Stimulated activated CD4-positive, alpha-beta T cell treated with anti-CD3 and anti-CD28 coated beads, Interleukin-4, amount 100 ng/mL, for 48 hours (primary cell): ENCODE measurements at regions not wholly inside any gene's neighbourhood (a gene's known extent, or its start where the extent isn't known, plus 50 kb on each side); places are given as distances from the start of the nearest gene placed in this dataset.

Experiments used
- DNase-seq, 2 donors: peaks; one replicate each; pipeline ENCODE4 v3.0.0-alpha.2; 2020; ENCODE audit warnings: low read depth in 2 of 2

DNA sequence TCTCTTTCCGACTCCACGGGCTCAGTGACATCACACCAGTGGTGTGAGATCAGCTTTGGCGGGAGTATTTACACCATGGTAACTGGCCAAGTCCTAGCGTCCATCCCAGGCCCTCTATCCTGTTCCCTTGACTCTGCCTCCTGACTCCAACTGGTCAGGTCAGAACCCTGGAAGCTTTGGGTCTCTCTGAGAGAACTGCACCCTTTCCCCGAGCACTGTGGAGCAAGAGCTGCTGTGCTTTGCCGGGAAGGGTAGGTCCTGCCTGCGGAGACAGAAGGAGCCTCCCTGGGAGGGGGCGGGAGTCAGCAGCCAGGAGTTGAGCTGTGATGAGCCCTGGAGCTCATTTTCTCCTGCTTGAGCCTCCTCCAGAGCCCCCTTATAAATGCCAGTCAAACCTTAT lies 212.1 kb upstream of the TNRC6C start:
- DNase-seq: no peak

DNA sequence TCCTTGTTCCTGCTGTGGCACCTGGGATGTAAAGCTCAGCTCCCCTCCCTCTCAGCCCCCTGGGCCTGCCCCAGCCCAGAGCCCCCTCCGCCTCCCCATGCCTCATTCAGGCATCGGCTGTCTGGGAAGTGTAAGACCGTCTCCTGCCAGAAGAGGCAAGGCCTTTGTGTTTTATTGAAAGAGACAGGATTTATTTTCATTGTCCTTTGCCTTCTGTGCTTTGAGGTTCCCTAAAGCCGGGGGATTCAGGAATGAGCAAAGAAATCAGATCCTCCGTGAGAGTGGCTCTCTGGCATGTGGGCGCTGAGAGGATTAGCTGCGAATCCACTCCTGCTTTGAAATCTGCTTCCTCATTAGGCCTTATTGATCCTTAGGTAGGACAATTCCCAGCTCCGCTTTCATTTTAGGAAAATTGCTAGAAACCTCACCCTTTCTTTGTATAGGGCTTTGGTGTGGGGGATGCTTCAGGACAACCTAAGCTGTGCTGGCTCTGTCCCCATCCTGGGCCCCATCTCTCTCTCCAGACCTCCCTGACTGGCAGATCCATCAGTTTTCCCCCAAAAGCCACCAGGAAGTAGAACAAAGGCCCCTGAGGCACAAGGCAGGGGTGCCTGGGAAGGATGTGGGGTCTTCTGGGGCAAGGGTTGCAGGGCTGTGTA lies 211.5 kb upstream of the TNRC6C start:
- DNase-seq: no peak

DNA sequence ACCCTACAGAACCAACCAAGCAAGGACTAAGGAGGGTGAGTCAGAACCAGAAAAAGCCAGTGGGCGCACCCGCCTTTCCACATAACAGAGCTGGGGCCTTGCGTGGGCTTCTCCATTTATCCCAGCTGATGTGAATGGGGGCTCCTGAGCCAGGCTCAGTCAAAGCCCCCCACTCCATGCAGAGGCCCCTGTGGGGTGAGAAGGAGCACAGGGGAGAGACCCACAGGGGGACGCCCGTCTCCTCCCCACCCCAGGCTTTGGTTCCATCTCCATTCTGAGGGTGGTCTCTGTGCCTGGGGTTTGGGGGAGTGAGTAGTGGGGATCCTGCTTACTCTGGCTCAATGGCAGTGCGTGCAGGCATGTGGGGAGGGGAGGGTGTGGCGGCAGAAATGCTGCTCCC lies 210.1 kb upstream of the TNRC6C start:
- no peak for DNase-seq

DNA sequence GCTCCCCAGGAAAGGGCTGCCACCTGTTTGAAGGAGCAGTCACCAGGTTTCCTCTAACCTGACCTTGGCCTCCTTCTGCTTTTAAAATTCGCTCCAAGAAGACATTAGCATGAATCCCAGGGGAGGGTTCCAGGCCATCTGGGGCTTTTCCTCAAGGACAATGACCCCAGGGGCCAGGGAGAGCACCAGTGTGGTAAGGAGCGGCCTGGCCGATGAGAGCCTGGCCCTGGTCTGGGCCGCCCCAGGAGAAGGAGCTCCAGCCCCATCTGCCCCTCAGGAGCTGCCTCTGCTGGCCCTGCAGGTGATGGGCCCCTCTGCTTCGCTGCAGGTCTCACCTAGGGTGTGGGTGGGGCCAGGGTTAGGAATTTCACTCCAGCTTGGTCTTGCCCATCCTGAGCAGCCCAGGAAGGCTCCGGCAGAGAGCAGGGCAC lies 209.2 kb upstream of the TNRC6C start:
- DNase-seq: no peak

DNA sequence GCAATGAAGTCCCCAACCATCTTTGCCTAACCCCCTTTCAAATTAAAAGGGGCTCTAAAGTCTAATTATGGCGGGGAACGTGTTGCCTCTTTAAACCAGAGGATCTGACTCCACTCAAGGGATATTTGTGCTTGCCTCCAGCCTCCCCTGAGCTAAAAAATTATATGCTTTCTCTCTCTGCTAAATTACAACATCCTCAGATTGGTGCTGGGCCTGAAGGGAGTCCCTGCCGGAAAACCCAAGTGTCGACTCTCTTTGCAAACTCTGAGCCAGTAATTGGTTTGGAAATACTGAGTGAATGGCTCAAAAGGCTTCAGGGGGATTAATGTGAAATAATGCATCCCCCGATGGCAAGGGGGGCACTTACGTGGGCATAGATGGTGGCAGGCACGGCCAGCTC lies 208.5 kb upstream of the TNRC6C start:
- DNase-seq: no peak

GRCh38 chr17:77750427-77751043 lies 208.0 kb upstream of the TNRC6C start:
- no peak for DNase-seq

GRCh38 chr17:77753246-77753645 lies 205.3 kb upstream of the TNRC6C start:
- no peak for DNase-seq

DNA sequence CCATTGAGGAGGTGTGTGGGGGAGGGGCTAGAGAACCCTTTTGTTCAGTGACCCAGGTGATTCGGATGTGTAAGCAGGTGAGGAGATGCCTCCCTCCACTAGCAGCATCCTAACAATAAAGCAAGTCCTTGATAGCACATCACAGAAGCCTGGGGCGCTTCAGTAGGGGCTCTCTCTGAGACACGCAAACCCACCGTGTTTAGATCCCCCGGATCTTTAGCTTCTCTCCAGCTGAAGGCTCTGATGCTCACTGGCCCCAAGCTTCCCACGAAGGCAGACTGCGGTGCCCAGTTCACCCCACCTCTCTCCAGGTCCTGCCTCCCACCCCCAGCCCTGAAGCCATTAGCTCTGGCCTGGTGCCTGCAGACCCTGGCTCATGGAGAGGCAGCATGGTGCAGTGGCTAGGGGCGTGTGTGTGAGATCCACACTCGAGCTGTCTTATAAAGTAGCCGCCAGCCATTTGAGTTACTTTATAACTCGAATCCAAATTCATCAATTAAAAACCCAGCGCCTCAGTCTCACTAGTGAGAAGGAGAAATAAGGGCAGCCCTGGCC lies 204.7 kb upstream of the TNRC6C start:
- no peak for DNase-seq

GRCh38 chr17:77754956-77755355 lies 203.5 kb upstream of the TNRC6C start:
- DNase-seq: no peak

GRCh38 chr17:77755410-77755963 lies 203.0 kb upstream of the TNRC6C start:
- no peak for DNase-seq

DNA sequence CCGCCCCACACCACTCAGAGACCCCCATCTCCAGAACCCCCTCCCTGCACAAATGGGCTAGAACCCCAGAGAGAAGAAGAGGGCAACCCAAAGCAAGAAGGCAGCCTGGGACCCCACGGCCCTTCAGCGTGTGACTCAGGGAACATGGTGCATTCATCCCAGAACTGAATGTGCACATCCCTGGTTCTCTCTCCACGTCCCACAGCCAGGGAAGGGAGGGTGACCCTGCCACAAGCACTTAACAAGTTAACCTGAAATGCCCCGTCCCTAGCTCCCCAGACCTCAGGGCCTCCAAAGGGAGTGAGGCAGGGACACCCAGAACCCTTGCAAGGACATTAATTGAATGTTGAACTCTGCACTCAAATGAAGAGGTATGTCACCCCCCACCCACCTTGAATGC lies 202.5 kb upstream of the TNRC6C start:
- DNase-seq: no peak

DNA sequence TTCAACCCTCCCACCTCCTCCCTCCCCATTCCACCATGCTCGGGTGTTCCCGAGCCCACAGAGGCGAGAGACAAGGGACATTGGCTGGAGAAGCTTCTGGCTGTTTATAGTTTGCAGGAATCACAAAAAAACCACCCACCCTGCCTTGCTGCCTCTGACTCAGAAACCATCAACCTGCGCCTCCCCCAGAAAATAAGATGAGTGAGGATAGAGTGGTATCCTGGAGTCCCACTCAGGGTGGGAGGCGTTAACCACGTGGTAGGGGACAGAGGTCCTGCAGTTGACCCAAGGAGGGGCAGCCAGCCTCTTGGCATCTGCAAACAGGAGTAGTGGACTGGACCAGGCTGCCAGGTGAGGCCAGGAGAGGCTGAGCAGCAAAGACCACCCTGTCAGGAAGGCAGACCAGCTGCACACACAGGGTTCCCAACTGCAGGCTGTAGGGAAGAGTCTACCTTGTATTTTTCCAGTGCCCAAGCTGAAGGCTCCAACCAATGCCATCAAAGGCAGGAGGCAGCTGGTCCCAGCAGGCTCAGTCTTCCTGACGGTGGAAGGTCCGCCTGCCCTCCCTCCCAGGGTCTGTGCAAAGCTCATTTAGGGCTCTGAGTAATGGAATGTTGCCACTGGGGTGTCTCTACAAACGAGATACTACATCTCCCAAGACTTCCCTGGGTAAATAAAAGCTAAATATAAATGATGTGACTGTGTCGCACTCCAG lies 201.5 kb upstream of the TNRC6C start:
- DNase-seq: no peak

GRCh38 chr17:77757561-77757898 lies 201.0 kb upstream of the TNRC6C start:
- no peak for DNase-seq

DNA sequence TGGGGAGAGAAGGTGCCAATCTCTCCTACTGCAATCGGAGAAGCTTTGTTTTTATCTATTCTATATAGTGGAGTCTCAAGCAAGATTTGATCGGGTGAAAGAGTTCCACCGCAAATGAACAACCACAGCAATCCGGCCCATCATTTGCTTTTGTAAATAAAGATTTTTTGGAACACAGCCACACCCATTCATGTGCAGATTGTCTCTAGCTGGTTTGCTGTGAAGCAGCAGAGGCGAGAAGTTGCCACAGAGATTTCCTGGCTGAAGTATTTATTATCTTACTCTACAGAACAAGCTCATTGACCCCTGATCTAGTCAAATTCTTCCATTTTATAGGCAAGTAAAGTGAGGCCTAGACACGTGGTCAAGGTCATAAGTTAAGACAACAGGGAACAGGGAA lies 195.5 kb upstream of the TNRC6C start:
- no peak for DNase-seq

DNA sequence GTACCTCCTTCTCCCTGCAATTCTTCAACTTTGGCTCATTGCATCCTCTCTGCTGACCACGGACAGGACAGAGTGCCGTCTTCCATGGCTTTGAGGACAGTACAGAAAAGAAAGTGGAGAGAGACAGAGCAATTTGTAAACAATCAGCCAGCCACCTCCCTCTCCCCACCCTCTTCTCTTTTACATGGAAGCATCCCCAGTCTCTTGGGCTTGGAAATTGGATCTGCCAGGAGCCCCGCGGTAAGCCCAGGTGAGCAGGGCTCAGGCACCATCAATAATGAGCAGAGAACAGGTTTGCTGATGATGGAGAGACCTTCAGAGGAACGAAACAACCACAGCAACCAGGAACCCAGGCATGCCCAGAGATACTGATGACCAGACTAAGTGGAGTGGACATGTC lies 194.9 kb upstream of the TNRC6C start:
- DNase-seq: no peak

DNA sequence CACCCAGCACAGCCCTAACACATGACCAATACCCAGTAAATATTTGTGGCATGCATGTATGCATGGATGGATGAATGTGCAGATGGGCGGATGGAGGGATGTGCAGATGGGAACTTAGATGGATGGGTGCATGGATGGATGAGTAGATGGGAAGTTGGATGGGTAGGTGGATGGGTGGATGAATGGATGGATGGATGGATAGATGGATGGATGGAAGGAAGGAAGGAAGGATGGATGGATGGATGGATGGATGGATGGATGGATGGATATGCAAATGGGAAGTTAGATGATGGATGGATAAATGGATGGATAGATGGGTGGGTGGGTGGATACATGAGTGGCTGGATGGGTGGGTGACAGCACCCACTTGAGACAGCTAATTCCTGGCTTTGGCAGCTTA lies 193.2 kb upstream of the TNRC6C start:
- no peak for DNase-seq

GRCh38 chr17:77767148-77767547 lies 191.4 kb upstream of the TNRC6C start:
- no peak for DNase-seq

GRCh38 chr17:77768248-77768852 lies 190.2 kb upstream of the TNRC6C start:
- no peak for DNase-seq

- no peak for DNase-seq
Observed at GRCh38 chr17:77769215-77769614, 189.3 kb upstream of the TNRC6C start.

DNA sequence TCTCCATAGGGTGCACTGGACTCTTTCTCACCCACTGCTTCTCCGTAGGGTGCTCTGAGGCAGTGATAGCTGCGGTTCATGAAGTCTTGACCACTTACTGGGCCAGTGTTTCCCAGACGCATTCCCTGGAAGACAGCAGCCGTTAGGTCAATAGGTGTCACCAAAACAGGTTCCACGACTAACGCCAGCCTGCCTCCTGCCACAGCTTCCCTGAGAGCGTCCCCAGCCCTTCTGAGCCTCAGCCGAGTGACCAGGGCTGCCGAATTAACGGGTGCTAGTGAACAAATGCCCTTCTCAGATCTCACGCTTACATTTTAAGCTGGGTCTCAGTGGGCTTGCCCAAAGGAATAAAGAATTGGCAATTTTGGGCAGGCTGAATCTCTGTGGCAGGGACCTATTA lies 188.7 kb upstream of the TNRC6C start:
- no peak for DNase-seq

GRCh38 chr17:77770331-77771105 lies 188.0 kb upstream of the TNRC6C start:
- DNase-seq: no peak

DNA sequence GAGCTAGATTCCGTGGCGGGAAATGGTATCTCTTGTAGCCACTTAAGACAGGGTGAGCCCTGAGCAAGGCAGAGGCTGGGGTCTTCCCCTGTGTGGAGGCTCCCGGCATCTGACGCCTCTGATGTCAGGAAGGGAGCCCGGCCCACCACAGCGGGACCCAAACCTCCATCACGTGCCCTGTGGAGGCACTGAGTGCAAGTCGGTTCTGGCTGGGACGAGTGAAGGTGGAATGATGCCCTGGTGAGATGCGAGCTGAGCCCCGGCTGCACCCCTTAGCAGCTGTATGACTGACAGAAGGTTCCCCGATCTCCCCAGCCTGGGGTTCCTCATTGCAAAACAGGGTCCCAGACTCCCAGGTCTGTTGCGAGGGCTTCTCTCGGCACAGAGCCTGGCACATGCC lies 187.4 kb upstream of the TNRC6C start:
- DNase-seq: no peak
